H9 (cell line): ENCODE measurements at regions not wholly inside any gene's neighbourhood (a gene's known extent, or its start where the extent isn't known, plus 50 kb on each side); places are given as distances from the start of the nearest gene placed in this dataset.

Experiments
- DNase-seq: peaks from one replicate; pipeline ENCODE4 v3.0.0-alpha.2; 2017
- H2AFZ ChIP-seq: one replicate; pipeline ENCODE4 v1.6.1; 2013; ENCODE audit warnings: mild to moderate bottlenecking, low read length, control low read depth, moderate library complexity
- H2AK5ac ChIP-seq: 2 replicates; pipeline ENCODE4 v1.6.1; 2013; ENCODE audit warnings: low read length, control low read depth, mixed read lengths; ENCODE audit not compliant: insufficient read length
- H2BK120ac ChIP-seq: one replicate; pipeline ENCODE4 v1.6.1; 2013; ENCODE audit warnings: low read depth, mild to moderate bottlenecking, low read length, control low read depth, inconsistent platforms; ENCODE audit not compliant: poor library complexity, severe bottlenecking
- H2BK12ac ChIP-seq: 2 replicates; pipeline ENCODE4 v1.6.1; 2013; ENCODE audit warnings: low read length, control low read depth, mixed read lengths, low read depth; ENCODE audit not compliant: insufficient read length
- H2BK15ac ChIP-seq: 2 replicates; pipeline ENCODE4 v1.6.1; 2013; ENCODE audit warnings: low read depth, low read length, control low read depth
- H2BK20ac ChIP-seq: one replicate; pipeline ENCODE4 v1.6.1; 2013; ENCODE audit warnings: low read depth, mild to moderate bottlenecking, low read length, control low read depth, inconsistent platforms; ENCODE audit not compliant: poor library complexity, severe bottlenecking
- H2BK5ac ChIP-seq: 2 replicates; pipeline ENCODE4 v1.6.1; 2013; ENCODE audit warnings: low read length, control low read depth, mixed read lengths; ENCODE audit not compliant: insufficient read length
- H3K14ac ChIP-seq: 2 replicates; pipeline ENCODE4 v1.6.1; 2013; ENCODE audit warnings: low read length, control low read depth; ENCODE audit not compliant: insufficient read depth
- H3K18ac ChIP-seq: 2 replicates; pipeline ENCODE4 v1.6.1; 2013; ENCODE audit warnings: low read depth, mild to moderate bottlenecking, mixed read lengths, low read length, control low read depth; ENCODE audit not compliant: insufficient read length
- H3K23ac ChIP-seq: 2 replicates; pipeline ENCODE4 v1.6.1; 2013; ENCODE audit warnings: low read length, control low read depth, mixed read lengths, low read depth; ENCODE audit not compliant: insufficient read length
- H3K23me2 ChIP-seq: 2 replicates; pipeline ENCODE4 v1.6.1; 2013; ENCODE audit warnings: low read depth, mild to moderate bottlenecking, mixed read lengths, low read length, control low read depth; ENCODE audit not compliant: insufficient read length, poor library complexity, severe bottlenecking
- H3K27ac ChIP-seq: 2 replicates; pipeline ENCODE4 v1.5.1; 2013; ENCODE audit warnings: low read length, control low read depth, mixed read lengths, low read depth; ENCODE audit not compliant: insufficient read length
- H3K27me3 ChIP-seq: 2 replicates; pipeline ENCODE4 v1.6.1; 2013; ENCODE audit warnings: low read length, control low read depth, inconsistent platforms; ENCODE audit not compliant: insufficient read depth
- H3K4ac ChIP-seq: 2 replicates; pipeline ENCODE4 v1.6.1; 2013; ENCODE audit warnings: low read depth, mild to moderate bottlenecking, control low read depth, inconsistent platforms, low read length, moderate library complexity
- H3K4me1 ChIP-seq: 2 replicates; pipeline ENCODE4 v1.6.1; 2013; ENCODE audit warnings: low read length, control low read depth, inconsistent platforms; ENCODE audit not compliant: insufficient read depth
- H3K4me2 ChIP-seq: 2 replicates; pipeline ENCODE4 v1.6.1; 2013; ENCODE audit warnings: low read length, control low read depth, mixed read lengths; ENCODE audit not compliant: insufficient read length, insufficient read depth
- H3K56ac ChIP-seq: 2 replicates; pipeline ENCODE4 v1.6.1; 2013; ENCODE audit warnings: low read depth, mild to moderate bottlenecking, mixed read lengths, low read length, control low read depth; ENCODE audit not compliant: insufficient read length
- H3K79me1 ChIP-seq: 2 replicates; pipeline ENCODE4 v1.6.1; 2013; ENCODE audit warnings: low read depth, mild to moderate bottlenecking, moderate library complexity, low read length, control low read depth, inconsistent platforms; ENCODE audit not compliant: insufficient read depth, poor library complexity, severe bottlenecking
- H3K79me2 ChIP-seq: 2 replicates; pipeline ENCODE4 v1.6.1; 2013; ENCODE audit warnings: low read length, control low read depth, inconsistent platforms; ENCODE audit not compliant: insufficient read depth
- H3K9ac ChIP-seq: 2 replicates; pipeline ENCODE4 v1.6.1; 2013; ENCODE audit warnings: low read length, control low read depth, mixed read lengths; ENCODE audit not compliant: insufficient read length; ENCODE audit errors: extremely low read depth
- H3K9me3 ChIP-seq: one replicate; pipeline ENCODE4 v1.6.1; 2013; ENCODE audit warnings: low read depth, low read length, inconsistent platforms; ENCODE audit not compliant: control insufficient read depth
- H3T11ph ChIP-seq: one replicate; pipeline ENCODE4 v1.6.1; 2013; ENCODE audit warnings: mild to moderate bottlenecking, low read length, control low read depth, inconsistent platforms
- H4K20me1 ChIP-seq: one replicate; pipeline ENCODE4 v1.6.1; 2013; ENCODE audit not compliant: control insufficient read depth, insufficient read length, insufficient read depth
- H4K5ac ChIP-seq: 2 replicates; pipeline ENCODE4 v1.6.1; 2013; ENCODE audit warnings: low read depth, mild to moderate bottlenecking, mixed read lengths, low read length, control low read depth; ENCODE audit not compliant: insufficient read length
- H4K8ac ChIP-seq: replicated peaks from 2 replicates; pipeline ENCODE4 v1.6.1; 2013; ENCODE audit warnings: low read length, control low read depth, mixed read lengths, low read depth; ENCODE audit not compliant: insufficient read length
- H4K91ac ChIP-seq: 2 replicates; pipeline ENCODE4 v1.6.1; 2013; ENCODE audit warnings: low read depth, mild to moderate bottlenecking, moderate library complexity, mixed read lengths, low read length, control low read depth; ENCODE audit not compliant: insufficient read length
- H3K27ac Mint-ChIP-seq, 3 experiments: 2 replicates in 2 of 3; 3 replicates in 1 of 3; pipeline ENCODE4 v1.8.0; 2020 to 2021; ENCODE audit warnings: mixed read lengths in 3 of 3, mild to moderate bottlenecking in 1 of 3, moderate library complexity in 1 of 3
- H3K27me3 Mint-ChIP-seq: 2 replicates; pipeline ENCODE4 v1.8.0; 2021; ENCODE audit warnings: low read depth, mild to moderate bottlenecking, moderate library complexity, mixed read lengths
- H3K36me3 Mint-ChIP-seq, 3 experiments: 2 replicates in 2 of 3; 3 replicates in 1 of 3; pipeline ENCODE4 v1.8.0; 2020 to 2021; ENCODE audit warnings: low read depth in 3 of 3, mixed read lengths in 3 of 3; ENCODE audit not compliant: insufficient read depth in 1 of 3
- H3K4me1 Mint-ChIP-seq, 2 experiments: 2 replicates each; pipeline ENCODE4 v1.8.0; 2020; ENCODE audit warnings: mixed read lengths in 2 of 2
- H3K4me3 Mint-ChIP-seq, 2 experiments: 2 replicates in 1 of 2; 3 replicates in 1 of 2; pipeline ENCODE4 v1.8.0; 2020 to 2021; ENCODE audit warnings: mild to moderate bottlenecking in 2 of 2, mixed read lengths in 2 of 2, moderate library complexity in 1 of 2
- H3K9me3 Mint-ChIP-seq, 2 experiments: 2 replicates in 1 of 2; 3 replicates in 1 of 2; pipeline ENCODE4 v1.8.0; 2020; ENCODE audit warnings: mild to moderate bottlenecking in 2 of 2, mixed read lengths in 2 of 2, moderate library complexity in 1 of 2
- WGBS: extraction: QIAGEN DNeasy Blood & Tissue Kit; methylation state at CpG from one replicate; pipeline ENCODE4 v1.1.7; 2013; ENCODE audit warnings: missing lambda C conversion rate, low lambda C conversion rate, mixed read lengths; ENCODE audit not compliant: insufficient read length; ENCODE audit errors: extremely low coverage; 5-methylcytosine and 5-hydroxymethylcytosine counted together
- TF ChIP-seq, protein P1 (sequence below): fragments of 200-600 bp; sonication (generic); conservative IDR thresholded peaks from 3 replicates; pipeline ENCODE4 v1.8.0; 2021; ENCODE audit warnings: antibody characterized with exemption, mild to moderate bottlenecking

DNA sequence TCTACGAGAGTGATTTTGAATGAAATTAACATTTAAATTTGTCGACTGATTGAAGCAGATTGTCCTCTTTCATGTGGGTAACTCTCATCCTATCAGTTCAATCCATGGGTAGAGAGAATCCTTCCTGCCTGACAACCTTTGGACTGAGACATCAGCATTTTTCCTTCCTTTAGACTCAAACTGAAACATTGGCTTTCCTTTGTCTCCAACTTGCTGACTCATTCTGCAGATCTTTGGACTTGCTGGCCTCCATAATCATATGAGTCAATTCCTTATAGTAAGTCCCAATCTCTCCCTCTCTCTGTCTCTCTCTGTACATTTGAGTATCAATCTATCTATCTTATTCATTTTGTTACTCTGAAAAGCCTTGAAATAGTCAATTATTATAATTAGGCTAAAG, 416.7 kb downstream of the LRRIQ3 start:
- H3K9me3 Mint-ChIP-seq = no peaks in the 10 kb centered on the region
- H3K36me3 Mint-ChIP-seq = no peaks in the 10 kb centered on the region
- Histone ChIP-seq H2BK5ac (no peak overlapping the region), H3K23ac (no peak overlapping the region), H3K4me2 (no peak overlapping the region), H3K9ac (no peak overlapping the region), H2AFZ (no peak overlapping the region), H4K20me1 (no peaks in the 10 kb centered on the region), H2BK20ac (no peak overlapping the region), H3K27me3 (no peaks in the 10 kb centered on the region), H4K91ac (no peak overlapping the region), H2BK120ac (no peak overlapping the region), H3K18ac (no peak overlapping the region), H3K14ac (no peak overlapping the region), H3K79me1 (no peaks in the 10 kb centered on the region), H3K27ac (no peak overlapping the region), H3K9me3 (no peaks in the 10 kb centered on the region), H2AK5ac (no peak overlapping the region), H3K56ac (no peak overlapping the region), H2BK15ac (no peak overlapping the region), H3T11ph (no peak overlapping the region), H4K5ac (no peak overlapping the region), H3K23me2 (no peaks in the 10 kb centered on the region), H3K4me1 (no peaks in the 10 kb centered on the region), H4K8ac (no peak overlapping the region), H3K4ac (no peak overlapping the region), H2BK12ac (no peak overlapping the region), H3K79me2 (no peaks in the 10 kb centered on the region)
- peak overlapping the region in 1 of 3 experiments; percentile 36; a peak in 1 of 7 replicates for H3K27ac Mint-ChIP-seq
- no peak overlapping the region for H3K4me3 Mint-ChIP-seq
- no peaks in the 10 kb centered on the region for H3K27me3 Mint-ChIP-seq
- H3K4me1 Mint-ChIP-seq = peaks cover 5 to 9% of the 10 kb centered on the region in 2 experiments
- no CpG with 5 or more reads among the region's 2 CpGs for WGBS
- TF ChIP-seq, protein P1, sequence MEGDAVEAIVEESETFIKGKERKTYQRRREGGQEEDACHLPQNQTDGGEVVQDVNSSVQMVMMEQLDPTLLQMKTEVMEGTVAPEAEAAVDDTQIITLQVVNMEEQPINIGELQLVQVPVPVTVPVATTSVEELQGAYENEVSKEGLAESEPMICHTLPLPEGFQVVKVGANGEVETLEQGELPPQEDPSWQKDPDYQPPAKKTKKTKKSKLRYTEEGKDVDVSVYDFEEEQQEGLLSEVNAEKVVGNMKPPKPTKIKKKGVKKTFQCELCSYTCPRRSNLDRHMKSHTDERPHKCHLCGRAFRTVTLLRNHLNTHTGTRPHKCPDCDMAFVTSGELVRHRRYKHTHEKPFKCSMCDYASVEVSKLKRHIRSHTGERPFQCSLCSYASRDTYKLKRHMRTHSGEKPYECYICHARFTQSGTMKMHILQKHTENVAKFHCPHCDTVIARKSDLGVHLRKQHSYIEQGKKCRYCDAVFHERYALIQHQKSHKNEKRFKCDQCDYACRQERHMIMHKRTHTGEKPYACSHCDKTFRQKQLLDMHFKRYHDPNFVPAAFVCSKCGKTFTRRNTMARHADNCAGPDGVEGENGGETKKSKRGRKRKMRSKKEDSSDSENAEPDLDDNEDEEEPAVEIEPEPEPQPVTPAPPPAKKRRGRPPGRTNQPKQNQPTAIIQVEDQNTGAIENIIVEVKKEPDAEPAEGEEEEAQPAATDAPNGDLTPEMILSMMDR = no peak
- DNase-seq = no peak
